Dermis blood vessel endothelial cell (primary cell): ENCODE measurements at regions not wholly inside any gene's neighbourhood (a gene's known extent, or its start where the extent isn't known, plus 50 kb on each side); places are given as distances from the start of the nearest gene placed in this dataset.

Experiments
- DNase-seq: peaks from one replicate; pipeline ENCODE4 v3.0.0; 2010

GRCh38 chr4:31124008-31124585, 403.9 kb downstream of the PCDH7 start:
- no peak for DNase-seq

GRCh38 chr4:31125061-31125460, 404.9 kb downstream of the PCDH7 start:
- DNase-seq, result no peak

- no peak for DNase-seq
These were observed 405.3 kb downstream of the PCDH7 start for GRCh38 chr4:31125496-31125895.

- DNase-seq, result no peak
These were observed 406.8 kb downstream of the PCDH7 start for GRCh38 chr4:31126881-31127398.

GRCh38 chr4:31130930-31131329, 410.8 kb downstream of the PCDH7 start:
- no peak for DNase-seq

GRCh38 chr4:31134720-31135119, 414.6 kb downstream of the PCDH7 start:
- no peak for DNase-seq

GRCh38 chr4:31139767-31140166, 419.6 kb downstream of the PCDH7 start:
- no peak for DNase-seq

GRCh38 chr4:31141095-31141831, 421.1 kb downstream of the PCDH7 start:
- DNase-seq, result no peak

- no peak for DNase-seq
These were observed 421.6 kb downstream of the PCDH7 start for GRCh38 chr4:31141832-31142142.

GRCh38 chr4:31146366-31146765, 426.2 kb downstream of the PCDH7 start:
- no peak for DNase-seq

GRCh38 chr4:31148990-31149389, 428.8 kb downstream of the PCDH7 start:
- DNase-seq, result no peak

GRCh38 chr4:31156221-31156620, 436.1 kb downstream of the PCDH7 start:
- no peak for DNase-seq

- no peak for DNase-seq
These were observed 440.0 kb downstream of the PCDH7 start for GRCh38 chr4:31160146-31160545.

GRCh38 chr4:31169846-31170245, 449.7 kb downstream of the PCDH7 start:
- DNase-seq, result no peak

- DNase-seq, result no peak
These were observed 451.2 kb downstream of the PCDH7 start for GRCh38 chr4:31171362-31171761.

- no peak for DNase-seq
These were observed 455.2 kb downstream of the PCDH7 start for GRCh38 chr4:31175242-31175910.

GRCh38 chr4:31183256-31183655, 463.1 kb downstream of the PCDH7 start:
- peak; percentile 33 for DNase-seq

- no peak for DNase-seq
These were observed 464.9 kb downstream of the PCDH7 start for GRCh38 chr4:31185014-31185585.

- DNase-seq, result no peak
These were observed 467.8 kb downstream of the PCDH7 start for GRCh38 chr4:31187979-31188378.

GRCh38 chr4:31189938-31190337, 469.8 kb downstream of the PCDH7 start:
- no peak for DNase-seq

- no peak for DNase-seq
These were observed 470.5 kb downstream of the PCDH7 start for GRCh38 chr4:31190671-31191070.

GRCh38 chr4:31192341-31192740, 472.2 kb downstream of the PCDH7 start:
- DNase-seq, result no peak

- no peak for DNase-seq
These were observed 473.4 kb downstream of the PCDH7 start for GRCh38 chr4:31193521-31193920.

- peak; percentile 0 for DNase-seq
These were observed 474.7 kb downstream of the PCDH7 start for GRCh38 chr4:31194823-31195222.
